ENCODE measurements at regions not wholly inside any gene's neighbourhood (a gene's known extent, or its start where the extent isn't known, plus 50 kb on each side); places are given as distances from the start of the nearest gene placed in this dataset.

GRCh38 chr2:611519-611918 lies 65.7 kb downstream of the TMEM18 start:
- H3K27ac ChIP-seq (ENCODE audit: insufficient read depth, low read length): no peak overlapping the region
- no peak overlapping the region for H3K4me2 ChIP-seq (ENCODE audit: extremely low read depth, insufficient read depth, low read length)

DNA sequence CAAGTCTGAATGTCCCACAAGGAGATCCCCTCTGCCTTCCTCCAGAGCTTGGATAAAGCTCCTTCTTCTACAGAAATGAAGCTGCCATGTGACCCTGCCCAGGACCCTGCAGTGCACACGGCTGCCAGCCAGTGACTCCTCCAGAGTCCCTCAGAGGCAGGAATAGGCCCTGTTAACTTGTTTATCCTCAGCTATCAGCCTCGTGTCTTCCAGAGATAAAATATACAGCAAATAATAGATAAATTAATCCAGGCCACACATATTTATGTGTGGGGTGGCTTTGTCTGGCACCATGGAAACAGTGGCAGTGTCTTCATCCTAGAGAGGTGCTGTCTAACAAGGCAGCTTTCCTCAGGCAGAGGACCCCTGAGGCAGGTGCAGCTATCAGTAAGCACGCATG lies 66.7 kb downstream of the TMEM18 start:
- Histone ChIP-seq H4K20me1 (ENCODE audit: control insufficient read depth, extremely low read depth, insufficient read depth, low read length) (no peaks in the 10 kb centered on the region), H3K36me3 (ENCODE audit: control insufficient read depth, insufficient read depth, low read length) (no peaks in the 10 kb centered on the region), H3K27me3 (ENCODE audit: control insufficient read depth, insufficient read depth, low read length) (no peaks in the 10 kb centered on the region), H3K27ac (ENCODE audit: insufficient read depth, low read length) (no peak overlapping the region), H2AFZ (ENCODE audit: low read length) (no peak overlapping the region), H3K4me3 (replicated peaks in 1 of 4; ENCODE audit: control extremely low read depth in 1 of 4, insufficient read depth in 1 of 4, low read depth in 3 of 4, low read length in 4 of 4) (no peak overlapping the region), H3K79me2 (ENCODE audit: control insufficient read depth, insufficient read depth, low read length) (no peaks in the 10 kb centered on the region), H3K9me3 (ENCODE audit: control insufficient read depth, insufficient read depth, low read depth, low read length) (no peaks in the 10 kb centered on the region), H3K9ac (ENCODE audit: insufficient read depth, low read length) (no peak overlapping the region), H3K4me2 (ENCODE audit: extremely low read depth, insufficient read depth, low read length) (no peak overlapping the region), H3K4me1 (ENCODE audit: control insufficient read depth, extremely low read depth, insufficient read depth, low read length) (no peaks in the 10 kb centered on the region)
- TF ChIP-seq CTCF (conservative IDR thresholded peaks at IDR 0.05 in 1 of 2, IDR thresholded peaks at IDR 0.05 in 1 of 2; ENCODE audit: low read depth in 1 of 2, low read length in 2 of 2) (no peak), EZH2 (IDR thresholded peaks at IDR 0.05; ENCODE audit: low read length, missing control alignments) (no peak)
- no peak for DNase-seq (ENCODE audit: low read depth in 2 of 2)

More at GRCh38 chr2:611519-611918, 65.7 kb downstream of the TMEM18 start:
- no peaks in the 10 kb centered on the region for H3K4me1 ChIP-seq (ENCODE audit: control insufficient read depth, extremely low read depth, insufficient read depth, low read length)
- H3K4me3 ChIP-seq (replicated peaks in 1 of 4; ENCODE audit: control extremely low read depth in 1 of 4, insufficient read depth in 1 of 4, low read depth in 3 of 4, low read length in 4 of 4): no peak overlapping the region
- no peaks in the 10 kb centered on the region for H4K20me1 ChIP-seq (ENCODE audit: control insufficient read depth, extremely low read depth, insufficient read depth, low read length)
- no peak overlapping the region for H2AFZ ChIP-seq (ENCODE audit: low read length)
- no peak for DNase-seq (ENCODE audit: low read depth in 2 of 2)
- H3K27me3 ChIP-seq (ENCODE audit: control insufficient read depth, insufficient read depth, low read length): no peaks in the 10 kb centered on the region
- no peaks in the 10 kb centered on the region for H3K36me3 ChIP-seq (ENCODE audit: control insufficient read depth, insufficient read depth, low read length)
- H3K9me3 ChIP-seq (ENCODE audit: control insufficient read depth, insufficient read depth, low read depth, low read length): no peaks in the 10 kb centered on the region
- TF ChIP-seq CTCF (conservative IDR thresholded peaks at IDR 0.05 in 1 of 2, IDR thresholded peaks at IDR 0.05 in 1 of 2; ENCODE audit: low read depth in 1 of 2, low read length in 2 of 2) (no peak), EZH2 (IDR thresholded peaks at IDR 0.05; ENCODE audit: low read length, missing control alignments) (no peak)
- H3K79me2 ChIP-seq (ENCODE audit: control insufficient read depth, insufficient read depth, low read length): no peaks in the 10 kb centered on the region
- H3K9ac ChIP-seq (ENCODE audit: insufficient read depth, low read length): no peak overlapping the region

DNA sequence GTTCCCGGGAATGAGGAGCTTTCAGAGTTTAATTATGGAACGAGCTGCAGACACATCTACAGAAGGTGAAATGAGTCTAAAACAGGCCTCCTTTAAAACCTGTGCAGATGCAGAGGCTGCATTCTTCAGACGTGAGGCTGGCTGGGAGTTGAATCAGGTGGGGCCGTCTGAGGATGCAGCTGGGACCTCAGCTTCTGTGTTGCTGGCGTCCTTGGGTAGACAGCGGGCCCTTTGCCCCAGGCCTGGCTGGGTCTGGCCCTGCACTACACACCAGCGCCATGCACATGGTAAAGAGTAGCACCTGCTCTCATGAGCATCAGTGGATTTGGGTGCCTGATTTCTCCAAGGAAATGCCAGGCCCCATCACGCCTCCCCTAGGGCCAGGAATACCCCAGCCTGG lies 67.3 kb downstream of the TMEM18 start:
- Histone ChIP-seq H3K36me3 (ENCODE audit: control insufficient read depth, insufficient read depth, low read length) (no peaks in the 10 kb centered on the region), H3K79me2 (ENCODE audit: control insufficient read depth, insufficient read depth, low read length) (no peaks in the 10 kb centered on the region), H2AFZ (ENCODE audit: low read length) (no peak overlapping the region), H3K27me3 (ENCODE audit: control insufficient read depth, insufficient read depth, low read length) (no peaks in the 10 kb centered on the region), H3K4me1 (ENCODE audit: control insufficient read depth, extremely low read depth, insufficient read depth, low read length) (no peaks in the 10 kb centered on the region), H4K20me1 (ENCODE audit: control insufficient read depth, extremely low read depth, insufficient read depth, low read length) (no peaks in the 10 kb centered on the region), H3K9ac (ENCODE audit: insufficient read depth, low read length) (no peak overlapping the region), H3K9me3 (ENCODE audit: control insufficient read depth, insufficient read depth, low read depth, low read length) (no peaks in the 10 kb centered on the region), H3K27ac (ENCODE audit: insufficient read depth, low read length) (no peak overlapping the region), H3K4me2 (ENCODE audit: extremely low read depth, insufficient read depth, low read length) (no peak overlapping the region), H3K4me3 (replicated peaks in 1 of 4; ENCODE audit: control extremely low read depth in 1 of 4, insufficient read depth in 1 of 4, low read depth in 3 of 4, low read length in 4 of 4) (no peak overlapping the region)
- no peak for DNase-seq (ENCODE audit: low read depth in 2 of 2)
- TF ChIP-seq EZH2 (IDR thresholded peaks at IDR 0.05; ENCODE audit: low read length, missing control alignments): no peak
- TF ChIP-seq CTCF (conservative IDR thresholded peaks at IDR 0.05 in 1 of 2, IDR thresholded peaks at IDR 0.05 in 1 of 2; ENCODE audit: low read depth in 1 of 2, low read length in 2 of 2): no peak
